Lower lobe of right lung (tissue), 2 donors: ENCODE measurements at regions not wholly inside any gene's neighbourhood (a gene's known extent, or its start where the extent isn't known, plus 50 kb on each side); places are given as distances from the start of the nearest gene placed in this dataset.

ENCODE experiments used
- ATAC-seq, 2 donors: fragments of 200-7000 bp; cut with Tn5 transposase; one replicate each; pipeline ENCODE4 v1.9.1; 2020 to 2022; ENCODE audit warnings: mild to moderate bottlenecking in 2 of 2, moderate library complexity in 2 of 2
- DNase-seq: peaks from one replicate; pipeline ENCODE4 v3.0.0-alpha.2; 2020
- H3K27ac ChIP-seq: fragments of 200-600 bp; one replicate; pipeline ENCODE4 v1.8.0; 2022
- H3K27me3 ChIP-seq: fragments of 200-600 bp; one replicate; pipeline ENCODE4 v1.8.0; 2022; ENCODE audit warnings: low read depth
- H3K36me3 ChIP-seq: fragments of 200-600 bp; one replicate; pipeline ENCODE4 v1.8.0; 2022; ENCODE audit warnings: mild to moderate bottlenecking
- H3K4me1 ChIP-seq: fragments of 200-600 bp; one replicate; pipeline ENCODE4 v1.8.0; 2022
- H3K4me3 ChIP-seq: fragments of 200-600 bp; one replicate; pipeline ENCODE4 v1.8.0; 2022; ENCODE audit warnings: mild to moderate bottlenecking
- H3K9me3 ChIP-seq: fragments of 200-600 bp; one replicate; pipeline ENCODE4 v1.8.0; 2022
- intact Hi-C: fragments of 100-400 bp; cut with DNase I; formaldehyde crosslinking; loops from one replicate; pipeline ENCODE4 v1.11.0; 2022
- TF ChIP-seq, protein P1 (sequence below): fragments of 200-600 bp; IDR thresholded peaks from one replicate; pipeline ENCODE4 v1.8.0; 2022; ENCODE audit warnings: antibody characterized with exemption, mild to moderate bottlenecking
- donor health status: DM: no; HTN: yes; CAD: no; lungs with severe emphysema.

DNA sequence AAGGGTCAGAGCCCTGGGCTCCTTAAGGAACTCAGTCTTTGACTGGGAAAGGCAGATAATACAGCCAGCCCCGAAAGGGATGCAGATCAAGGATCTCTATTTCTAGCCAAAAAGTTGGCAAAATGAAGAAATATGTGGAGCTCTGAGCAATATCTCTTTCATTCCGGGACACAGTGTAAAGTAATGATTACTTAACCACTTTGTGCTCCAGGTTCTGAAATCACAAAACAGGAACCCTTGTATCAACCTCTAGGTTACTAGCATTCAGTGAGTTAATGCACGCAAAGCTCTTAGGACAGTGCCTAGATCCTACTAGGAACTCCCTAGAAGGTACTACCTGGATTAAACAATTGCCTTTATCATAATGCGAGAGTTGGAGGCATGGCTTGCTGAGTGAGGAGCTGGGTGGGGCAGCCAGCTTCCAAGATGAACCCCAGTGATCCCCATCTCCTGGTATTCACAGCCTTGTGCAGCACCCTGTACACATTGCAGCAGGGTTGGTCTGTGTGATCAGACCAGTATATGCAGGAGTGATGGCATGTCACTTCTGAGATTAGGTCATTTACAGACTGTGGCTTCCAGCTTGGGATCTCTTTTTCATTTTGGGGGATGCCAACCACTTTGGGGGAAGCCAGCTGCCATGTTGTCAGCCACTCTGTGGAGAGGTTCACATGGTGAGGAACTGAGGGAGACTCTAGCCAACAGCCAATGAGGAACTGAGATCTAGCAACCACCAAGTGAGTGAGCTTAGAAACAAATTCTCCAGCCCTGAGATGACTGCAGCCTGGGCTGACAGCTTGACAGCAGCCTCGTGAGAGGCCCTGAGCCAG, 103.1 kb upstream of the SLC44A1 start:
- no peak overlapping the region for H3K27ac ChIP-seq
- no peak overlapping the region for H3K4me3 ChIP-seq
- no peaks in the 10 kb centered on the region for H3K9me3 ChIP-seq
- H3K36me3 ChIP-seq, result no peaks in the 10 kb centered on the region
- ATAC-seq (peak; percentile 61 to 68), DNase-seq (no peak)
- TF ChIP-seq, protein P1, sequence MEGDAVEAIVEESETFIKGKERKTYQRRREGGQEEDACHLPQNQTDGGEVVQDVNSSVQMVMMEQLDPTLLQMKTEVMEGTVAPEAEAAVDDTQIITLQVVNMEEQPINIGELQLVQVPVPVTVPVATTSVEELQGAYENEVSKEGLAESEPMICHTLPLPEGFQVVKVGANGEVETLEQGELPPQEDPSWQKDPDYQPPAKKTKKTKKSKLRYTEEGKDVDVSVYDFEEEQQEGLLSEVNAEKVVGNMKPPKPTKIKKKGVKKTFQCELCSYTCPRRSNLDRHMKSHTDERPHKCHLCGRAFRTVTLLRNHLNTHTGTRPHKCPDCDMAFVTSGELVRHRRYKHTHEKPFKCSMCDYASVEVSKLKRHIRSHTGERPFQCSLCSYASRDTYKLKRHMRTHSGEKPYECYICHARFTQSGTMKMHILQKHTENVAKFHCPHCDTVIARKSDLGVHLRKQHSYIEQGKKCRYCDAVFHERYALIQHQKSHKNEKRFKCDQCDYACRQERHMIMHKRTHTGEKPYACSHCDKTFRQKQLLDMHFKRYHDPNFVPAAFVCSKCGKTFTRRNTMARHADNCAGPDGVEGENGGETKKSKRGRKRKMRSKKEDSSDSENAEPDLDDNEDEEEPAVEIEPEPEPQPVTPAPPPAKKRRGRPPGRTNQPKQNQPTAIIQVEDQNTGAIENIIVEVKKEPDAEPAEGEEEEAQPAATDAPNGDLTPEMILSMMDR, result no peak
- no peaks in the 10 kb centered on the region for H3K27me3 ChIP-seq
- intact Hi-C loops, result no loop called here
- peaks cover 16% of the 10 kb centered on the region for H3K4me1 ChIP-seq

DNA sequence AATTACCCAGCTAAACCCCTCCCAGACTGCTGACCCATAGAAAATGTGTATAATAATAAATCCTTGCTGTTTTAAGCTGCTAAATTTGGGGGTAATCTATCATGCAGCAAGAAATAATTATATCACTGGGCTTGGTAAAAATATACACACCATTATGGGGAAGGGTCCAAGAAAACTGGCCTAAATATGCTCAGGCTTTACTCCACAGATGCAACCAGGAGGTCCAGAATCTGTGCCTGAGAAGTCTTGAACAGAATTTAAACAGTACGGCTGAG, 102.5 kb upstream of the SLC44A1 start:
- TF ChIP-seq, protein P1, result no peak
- Histone ChIP-seq H3K4me3 (no peak overlapping the region), H3K27ac (no peak overlapping the region), H3K27me3 (no peaks in the 10 kb centered on the region), H3K9me3 (no peaks in the 10 kb centered on the region), H3K36me3 (no peaks in the 10 kb centered on the region), H3K4me1 (peaks cover 16% of the 10 kb centered on the region)
- intact Hi-C loops, result no loop called here
- ATAC-seq (no peak), DNase-seq (no peak)

DNA sequence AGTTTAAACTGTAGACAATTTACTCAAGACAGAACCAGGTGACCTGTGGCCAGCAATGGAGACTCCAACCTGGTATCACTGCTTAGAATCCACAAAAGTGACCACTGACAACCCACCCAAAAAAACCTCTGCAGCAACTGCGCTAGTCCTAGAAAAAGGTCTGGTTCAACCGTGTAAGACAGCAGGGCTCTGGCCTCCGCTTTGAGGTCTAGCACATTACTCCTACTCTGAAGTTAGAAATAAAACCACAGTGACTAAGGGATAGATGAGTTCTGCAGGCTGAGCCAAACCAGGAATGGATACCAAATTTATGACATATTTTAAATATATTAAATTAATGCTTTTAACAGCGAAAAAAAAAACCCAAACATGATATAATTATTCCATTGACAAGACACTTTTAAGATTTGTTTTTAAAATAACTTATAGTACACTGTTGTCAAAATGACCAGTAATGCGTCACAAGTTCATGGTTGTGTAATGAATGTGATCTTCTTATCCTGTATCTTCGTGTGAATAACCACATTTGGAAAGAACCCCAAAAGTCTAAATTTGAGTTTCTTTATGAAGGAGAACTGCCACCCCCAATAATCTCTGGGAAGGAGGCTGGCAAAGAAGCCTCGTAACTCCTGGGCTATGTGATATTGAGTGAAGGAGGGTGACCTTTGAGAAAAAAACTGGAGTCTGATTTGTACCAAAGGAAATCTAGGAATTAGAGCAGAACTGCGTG, 101.9 kb upstream of the SLC44A1 start:
- ATAC-seq (no peak), DNase-seq (no peak)
- Histone ChIP-seq H3K4me3 (no peak overlapping the region), H3K27me3 (no peaks in the 10 kb centered on the region), H3K36me3 (no peaks in the 10 kb centered on the region), H3K27ac (no peak overlapping the region), H3K4me1 (peaks cover 16% of the 10 kb centered on the region), H3K9me3 (no peaks in the 10 kb centered on the region)
- TF ChIP-seq, protein P1, result no peak
- intact Hi-C loops, result no loop called here

DNA sequence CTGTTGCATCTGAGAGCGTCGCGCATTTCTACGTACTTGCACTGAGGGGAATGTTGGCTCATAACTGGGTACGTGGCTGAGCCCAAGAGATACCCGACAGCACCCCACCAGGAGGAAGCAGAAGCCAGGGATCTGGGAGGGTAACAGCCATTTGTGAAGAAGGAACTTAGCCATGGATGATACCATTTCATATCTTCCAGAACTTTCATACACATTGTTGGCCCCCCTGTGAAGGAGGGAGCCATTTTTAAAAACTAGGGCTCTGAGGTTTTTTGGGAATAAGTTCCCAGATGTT, 101.4 kb upstream of the SLC44A1 start:
- DNase-seq, result no peak
- no peaks in the 10 kb centered on the region for H3K36me3 ChIP-seq
- TF ChIP-seq, protein P1, result no peak
- H3K4me1 ChIP-seq, result peaks cover 16% of the 10 kb centered on the region
- H3K27me3 ChIP-seq, result no peaks in the 10 kb centered on the region
- no peak overlapping the region for H3K27ac ChIP-seq
- ATAC-seq, result no peak
- intact Hi-C loops, result no loop called here
- no peaks in the 10 kb centered on the region for H3K9me3 ChIP-seq
- H3K4me3 ChIP-seq, result no peak overlapping the region

DNA sequence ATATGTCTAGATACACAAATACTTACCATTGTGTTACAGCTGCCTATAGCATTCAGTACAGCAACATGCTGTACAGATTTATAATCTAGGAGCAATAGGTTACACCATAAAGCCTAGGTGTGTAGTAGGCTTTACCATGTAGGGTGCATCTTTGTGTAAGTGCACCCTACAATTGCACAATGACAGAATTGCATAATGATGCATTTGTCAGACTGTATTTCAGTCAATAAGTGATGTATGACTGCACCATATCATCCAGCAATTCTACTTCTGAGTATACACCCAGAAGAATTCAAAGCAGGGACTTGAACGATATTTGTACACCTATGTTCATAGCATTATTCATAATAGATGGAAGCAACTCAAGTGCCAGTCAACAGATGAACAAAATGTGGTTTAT, 100.4 kb upstream of the SLC44A1 start:
- Histone ChIP-seq H3K36me3 (no peaks in the 10 kb centered on the region), H3K27me3 (no peaks in the 10 kb centered on the region), H3K9me3 (no peaks in the 10 kb centered on the region), H3K27ac (no peak overlapping the region), H3K4me1 (peaks cover 16% of the 10 kb centered on the region), H3K4me3 (no peak overlapping the region)
- DNase-seq (no peak), ATAC-seq (no peak)
- intact Hi-C loops, result no loop called here
- TF ChIP-seq, protein P1, result no peak
